Lower leg skin (tissue), 4 donors: ENCODE measurements at regions not wholly inside any gene's neighbourhood (a gene's known extent, or its start where the extent isn't known, plus 50 kb on each side); places are given as distances from the start of the nearest gene placed in this dataset.
A peak's percentile ranks its signal among the peaks of the same experiment; 100 is the strongest.

Source experiments
- DNase-seq, 2 donors: peaks; one replicate each; pipeline ENCODE4 v3.0.0-alpha.2; 2019; ENCODE audit warnings: low spot score in 2 of 2
- H3K4me3 ChIP-seq: fragments of 200-600 bp; sonication (generic); 2 replicates; pipeline ENCODE4 v1.5.1; 2017; ENCODE audit warnings: mild to moderate bottlenecking, low read depth; ENCODE audit not compliant: poor library complexity, severe bottlenecking
- CTCF ChIP-seq, 3 donors: fragments of 450-650 bp; IDR thresholded peaks; one replicate each; pipeline ENCODE4 v1.5.1; 2016; ENCODE audit warnings: antibody characterized with exemption in 3 of 3, mild to moderate bottlenecking in 3 of 3, moderate library complexity in 2 of 3
- POLR2A ChIP-seq, 2 donors: fragments of 450-650 bp; IDR thresholded peaks; one replicate each; pipeline ENCODE4 v1.6.1; 2016 to 2017; ENCODE audit warnings: antibody characterized with exemption in 2 of 2, mild to moderate bottlenecking in 1 of 2, moderate library complexity in 1 of 2
- WGBS, 2 donors: methylation state at CpG; one replicate each; pipeline ENCODE4 v1.1.5; 2018; 5-methylcytosine and 5-hydroxymethylcytosine counted together
- intact Hi-C: fragments of 100-400 bp; cut with DNase I; formaldehyde crosslinking; loops from one replicate; pipeline ENCODE4 v1.15.0; 2023; ENCODE audit warnings: low total_unique reads

GRCh38 chr4:10302096-10302495, 155.1 kb downstream of the ZNF518B start:
- TF ChIP-seq CTCF (IDR thresholded peaks at IDR 0.05) (no peak), POLR2A (IDR thresholded peaks at IDR 0.05) (no peak)
- no peak for DNase-seq
- 69 to 70% methylated on average over 2 of the region's 2 CpGs for WGBS, 2 donors
- intact Hi-C loops: no loop called here
- no peak overlapping the region for H3K4me3 ChIP-seq

DNA sequence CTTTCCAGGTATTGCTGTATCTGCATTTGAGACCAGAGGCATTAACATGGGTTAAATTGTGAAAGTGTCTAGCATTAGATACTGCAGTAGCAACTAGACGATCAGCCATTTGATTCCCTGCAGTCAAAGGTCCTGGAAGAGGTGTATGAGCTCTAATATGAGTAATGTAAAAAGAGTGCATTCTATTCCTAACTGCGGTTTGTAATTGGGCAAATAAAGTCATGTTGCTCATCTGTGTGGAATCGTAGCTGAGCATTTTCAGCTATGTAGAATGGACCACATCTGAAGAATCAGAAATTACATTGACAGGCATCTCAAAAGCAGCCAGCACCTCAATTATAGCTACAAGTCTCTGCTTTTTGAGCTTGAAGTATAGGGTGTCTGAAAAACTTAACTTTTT, 157.6 kb downstream of the ZNF518B start:
- WGBS, 2 donors: 43 to 50% methylated on average over 3 of the region's 3 CpGs
- intact Hi-C loops: no loop called here
- no peak for TF ChIP-seq POLR2A (IDR thresholded peaks at IDR 0.05)
- no peak for TF ChIP-seq CTCF (IDR thresholded peaks at IDR 0.05)
- DNase-seq: no peak
- H3K4me3 ChIP-seq: no peak overlapping the region

DNA sequence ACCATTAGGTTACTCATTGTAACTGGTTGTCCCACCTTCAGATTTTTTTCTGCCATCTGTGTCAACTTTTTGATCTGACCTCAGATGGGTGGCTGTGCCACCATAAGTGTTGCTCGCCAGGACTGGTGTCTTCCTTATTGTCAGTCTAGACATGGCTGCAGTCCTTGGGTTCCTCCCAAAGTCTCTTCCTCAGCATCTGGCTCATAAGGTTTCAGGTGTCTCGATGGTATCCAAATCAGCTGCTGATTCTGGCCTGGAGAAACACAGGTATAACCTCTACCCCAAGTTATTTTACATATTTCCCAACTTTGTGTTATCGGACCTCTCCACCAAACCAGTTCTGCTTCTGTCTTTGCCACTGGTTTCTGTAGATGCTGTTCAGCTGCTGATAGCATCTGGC, 158.5 kb downstream of the ZNF518B start:
- intact Hi-C loops: no loop called here
- no peak for DNase-seq
- 59 to 74% methylated on average over 3 of the region's 3 CpGs for WGBS, 2 donors
- TF ChIP-seq POLR2A (IDR thresholded peaks at IDR 0.05) (no peak), CTCF (IDR thresholded peaks at IDR 0.05) (no peak)
- no peak overlapping the region for H3K4me3 ChIP-seq

DNA sequence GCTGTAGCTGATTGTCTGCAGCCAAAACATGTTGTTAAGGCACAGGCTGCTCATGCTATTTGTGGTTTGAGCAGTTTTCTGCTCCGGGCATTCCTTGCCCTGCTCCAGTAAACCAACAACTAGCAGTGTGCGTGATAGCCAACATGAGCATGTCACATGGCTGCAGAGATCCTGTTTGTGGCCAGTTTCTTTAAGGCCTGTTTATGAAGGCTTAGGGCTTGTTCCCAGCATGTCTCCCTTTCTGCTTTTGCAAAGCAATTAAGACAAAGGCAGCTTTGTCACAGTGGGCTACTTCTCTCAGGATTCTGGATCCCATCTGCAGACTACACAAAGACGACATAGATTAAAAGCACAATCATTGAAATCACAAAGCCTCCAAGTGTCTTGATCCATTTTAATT, 160.5 kb downstream of the ZNF518B start:
- WGBS, 2 donors: 16 to 17% methylated on average over 3 of the region's 3 CpGs
- H3K4me3 ChIP-seq: no peak overlapping the region
- DNase-seq: peak in 1 of 2 donors; percentile 38
- intact Hi-C loops: no loop called here
- no peak for TF ChIP-seq CTCF (IDR thresholded peaks at IDR 0.05)
- TF ChIP-seq POLR2A (IDR thresholded peaks at IDR 0.05): no peak

DNA sequence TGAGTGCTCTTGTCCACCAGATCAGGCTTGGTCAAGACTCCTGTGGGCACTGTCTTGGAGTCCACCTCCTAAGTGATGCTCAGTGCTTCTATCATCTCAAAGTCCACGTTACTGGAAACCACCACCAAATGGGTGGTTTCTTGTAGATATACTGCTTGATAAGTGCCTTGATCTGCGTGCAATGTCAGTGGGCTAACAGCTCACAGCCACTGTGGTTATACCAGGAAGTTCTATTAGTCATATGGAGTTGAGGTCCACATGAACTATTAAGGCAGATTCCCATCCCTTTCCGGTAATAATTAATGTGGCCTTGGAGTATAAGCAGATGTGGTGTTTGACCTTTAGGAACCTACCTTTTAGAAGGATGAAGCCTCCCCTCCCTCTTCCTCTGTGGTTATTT, 161.9 kb downstream of the ZNF518B start:
- 79 to 86% methylated on average over 3 of the region's 3 CpGs for WGBS, 2 donors
- DNase-seq: no peak
- intact Hi-C loops: no loop called here
- no peak for TF ChIP-seq POLR2A (IDR thresholded peaks at IDR 0.05)
- TF ChIP-seq CTCF (IDR thresholded peaks at IDR 0.05): no peak
- no peak overlapping the region for H3K4me3 ChIP-seq

DNA sequence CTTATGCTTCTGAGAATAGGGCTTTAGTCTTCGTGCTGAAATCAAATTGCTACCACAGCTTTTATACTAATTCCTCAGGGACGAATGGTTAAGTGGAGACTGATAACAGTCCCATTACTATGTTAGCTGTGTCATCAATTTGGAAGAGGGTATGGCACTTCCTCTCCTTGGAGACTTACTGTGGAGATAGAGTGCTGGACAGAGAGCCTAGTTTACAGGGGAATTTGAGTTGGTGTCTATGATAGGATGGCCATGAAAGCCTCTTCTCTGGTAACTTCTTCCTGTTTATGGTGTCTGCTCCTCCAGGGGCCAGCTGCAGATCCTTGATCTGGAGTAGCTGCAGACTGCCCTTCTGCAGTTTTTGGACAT, 167.7 kb downstream of the ZNF518B start:
- H3K4me3 ChIP-seq: no peak overlapping the region
- DNase-seq: no peak
- WGBS, 2 donors: 65 to 67% methylated on average over 2 of the region's 2 CpGs
- TF ChIP-seq CTCF (IDR thresholded peaks at IDR 0.05) (no peak), POLR2A (IDR thresholded peaks at IDR 0.05) (no peak)
- intact Hi-C loops: no loop called here
